Nephron (organoid): ENCODE measurements at regions not wholly inside any gene's neighbourhood (a gene's known extent, or its start where the extent isn't known, plus 50 kb on each side); places are given as distances from the start of the nearest gene placed in this dataset.
A peak's percentile ranks its signal among the peaks of the same experiment; 100 is the strongest.

Experiments
- H3K27ac Mint-ChIP-seq, 3 experiments: 2 replicates each; pipeline ENCODE4 v1.8.0; 2020; ENCODE audit warnings: mixed read lengths in 3 of 3, mild to moderate bottlenecking in 2 of 3, moderate library complexity in 1 of 3
- H3K27me3 Mint-ChIP-seq: 2 replicates; pipeline ENCODE4 v1.8.0; 2021; ENCODE audit warnings: low read depth, mild to moderate bottlenecking, moderate library complexity, mixed read lengths
- H3K36me3 Mint-ChIP-seq: 2 replicates; pipeline ENCODE4 v1.8.0; 2020; ENCODE audit warnings: low read depth, mixed read lengths
- H3K4me1 Mint-ChIP-seq: 2 replicates; pipeline ENCODE4 v1.8.0; 2020; ENCODE audit warnings: mixed read lengths
- H3K4me3 Mint-ChIP-seq, 3 experiments: 2 replicates each; pipeline ENCODE4 v1.8.0; 2020; ENCODE audit warnings: mild to moderate bottlenecking in 3 of 3, mixed read lengths in 3 of 3, moderate library complexity in 2 of 3
- H3K9me3 Mint-ChIP-seq: 2 replicates; pipeline ENCODE4 v1.8.0; 2020; ENCODE audit warnings: mixed read lengths
- TF ChIP-seq, protein P1 (sequence below), 3 experiments: fragments of 200-600 bp; sonication (generic); IDR thresholded peaks; one replicate each; pipeline ENCODE4 v1.5.0; 2021; ENCODE audit warnings: antibody characterized with exemption in 3 of 3; ENCODE audit not compliant: unreplicated experiment in 3 of 3

DNA sequence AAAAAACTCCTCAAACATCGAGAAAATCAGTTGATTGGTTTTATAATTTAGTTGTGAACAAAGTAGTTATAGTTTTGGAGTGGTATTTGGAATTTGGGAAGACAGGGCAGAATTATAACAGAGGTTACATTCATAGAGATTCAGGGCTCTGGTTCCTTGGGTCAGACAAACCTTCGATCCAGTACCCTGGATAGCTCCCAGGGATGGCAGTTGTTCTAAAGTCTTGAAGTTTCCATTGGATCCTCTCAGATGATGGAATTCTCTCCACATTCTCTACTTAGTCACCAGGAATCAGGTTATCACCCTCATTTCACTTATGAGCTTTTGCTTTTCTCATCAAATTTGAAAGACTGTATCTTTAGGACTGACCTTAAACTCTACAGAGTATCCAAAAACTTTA, 285.1 kb downstream of the CENPW start:
- TF ChIP-seq, protein P1, sequence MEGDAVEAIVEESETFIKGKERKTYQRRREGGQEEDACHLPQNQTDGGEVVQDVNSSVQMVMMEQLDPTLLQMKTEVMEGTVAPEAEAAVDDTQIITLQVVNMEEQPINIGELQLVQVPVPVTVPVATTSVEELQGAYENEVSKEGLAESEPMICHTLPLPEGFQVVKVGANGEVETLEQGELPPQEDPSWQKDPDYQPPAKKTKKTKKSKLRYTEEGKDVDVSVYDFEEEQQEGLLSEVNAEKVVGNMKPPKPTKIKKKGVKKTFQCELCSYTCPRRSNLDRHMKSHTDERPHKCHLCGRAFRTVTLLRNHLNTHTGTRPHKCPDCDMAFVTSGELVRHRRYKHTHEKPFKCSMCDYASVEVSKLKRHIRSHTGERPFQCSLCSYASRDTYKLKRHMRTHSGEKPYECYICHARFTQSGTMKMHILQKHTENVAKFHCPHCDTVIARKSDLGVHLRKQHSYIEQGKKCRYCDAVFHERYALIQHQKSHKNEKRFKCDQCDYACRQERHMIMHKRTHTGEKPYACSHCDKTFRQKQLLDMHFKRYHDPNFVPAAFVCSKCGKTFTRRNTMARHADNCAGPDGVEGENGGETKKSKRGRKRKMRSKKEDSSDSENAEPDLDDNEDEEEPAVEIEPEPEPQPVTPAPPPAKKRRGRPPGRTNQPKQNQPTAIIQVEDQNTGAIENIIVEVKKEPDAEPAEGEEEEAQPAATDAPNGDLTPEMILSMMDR (IDR thresholded peaks at IDR 0.05; ENCODE audit: unreplicated experiment in 3 of 3) = no peak
- Mint-ChIP-seq H3K36me3 (peaks cover 3% of the 10 kb centered on the region), H3K27ac (no peak overlapping the region), H3K4me3 (no peak overlapping the region), H3K27me3 (peaks cover 4% of the 10 kb centered on the region), H3K9me3 (no peaks in the 10 kb centered on the region), H3K4me1 (peaks cover 6% of the 10 kb centered on the region)

DNA sequence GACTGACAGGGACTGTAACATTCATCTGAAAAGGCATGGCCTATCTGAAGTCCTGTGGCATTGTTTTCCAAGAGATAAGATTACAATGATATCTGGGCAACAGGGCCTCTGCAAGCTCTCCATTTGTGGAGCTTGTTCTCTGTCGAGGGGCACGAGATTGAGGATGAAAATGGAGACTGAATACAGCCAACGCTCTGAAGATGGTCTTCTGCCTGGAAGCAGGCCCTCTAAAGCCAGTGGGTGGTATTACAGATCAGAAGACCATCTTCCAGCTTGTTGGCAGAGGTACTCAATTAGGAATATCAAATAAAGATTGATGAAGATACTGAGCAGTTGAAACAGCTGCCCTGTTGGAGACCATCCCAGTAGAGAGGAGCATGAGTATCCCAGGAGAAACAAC, 288.2 kb downstream of the CENPW start:
- peaks cover 3% of the 10 kb centered on the region for H3K36me3 Mint-ChIP-seq
- TF ChIP-seq, protein P1 (IDR thresholded peaks at IDR 0.05; ENCODE audit: unreplicated experiment in 3 of 3) = no peak
- no peak overlapping the region for H3K4me3 Mint-ChIP-seq
- peak overlapping the region in 1 of 3 experiments; percentile 99 for H3K27ac Mint-ChIP-seq
- peaks cover 29% of the 10 kb centered on the region for H3K4me1 Mint-ChIP-seq
- no peaks in the 10 kb centered on the region for H3K9me3 Mint-ChIP-seq
- H3K27me3 Mint-ChIP-seq = peaks cover 4% of the 10 kb centered on the region

DNA sequence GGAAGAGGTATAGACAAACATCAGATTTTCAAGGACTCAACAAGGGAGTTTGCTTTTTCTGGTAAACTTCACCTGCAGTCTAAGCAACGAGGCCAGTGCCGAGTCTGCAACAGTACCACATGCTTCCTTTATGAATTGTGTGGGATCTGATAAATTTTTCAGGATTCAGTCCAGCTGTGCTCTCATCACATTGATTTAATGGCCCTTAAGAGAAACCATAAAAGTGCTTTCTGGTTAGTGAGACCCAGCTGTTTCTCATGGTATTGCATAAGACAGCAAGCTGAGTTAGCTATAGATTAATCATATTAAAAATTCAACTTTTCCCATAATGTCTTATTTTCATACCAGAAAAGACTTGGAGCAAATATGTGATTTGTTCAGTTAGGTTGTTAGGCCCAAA, 291.4 kb downstream of the CENPW start:
- H3K36me3 Mint-ChIP-seq = peaks cover 3% of the 10 kb centered on the region
- peak overlapping the region; percentile 2 to 26 (median 3) for H3K4me3 Mint-ChIP-seq
- H3K9me3 Mint-ChIP-seq = no peaks in the 10 kb centered on the region
- no peaks in the 10 kb centered on the region for H3K27me3 Mint-ChIP-seq
- peaks cover 35% of the 10 kb centered on the region for H3K4me1 Mint-ChIP-seq
- peak overlapping the region; percentile 98 to 99 (median 99) for H3K27ac Mint-ChIP-seq
- TF ChIP-seq, protein P1 (IDR thresholded peaks at IDR 0.05; ENCODE audit: unreplicated experiment in 3 of 3) = no peak

DNA sequence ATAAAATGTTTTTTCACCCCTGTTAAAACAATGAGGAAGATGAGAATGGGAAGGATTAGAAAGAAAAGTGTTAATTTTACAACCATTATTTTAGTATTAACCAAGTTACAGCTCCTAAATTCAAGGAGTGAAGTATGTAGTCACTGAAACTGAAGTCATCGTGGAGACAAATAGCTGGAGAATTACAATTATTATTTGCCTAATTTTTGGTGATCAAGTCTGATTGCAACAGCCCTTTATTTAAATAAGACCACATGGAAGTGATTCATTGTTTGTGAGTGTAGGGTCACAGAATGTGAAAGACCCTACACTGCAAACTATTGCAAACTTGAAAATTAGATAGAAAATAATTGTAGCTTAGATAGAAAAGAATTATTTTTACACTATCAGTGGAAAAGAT, 292.4 kb downstream of the CENPW start:
- Mint-ChIP-seq H3K27me3 (no peaks in the 10 kb centered on the region), H3K4me1 (peaks cover 35% of the 10 kb centered on the region), H3K9me3 (no peaks in the 10 kb centered on the region), H3K27ac (peak overlapping the region; percentile 98 to 99 (median 99)), H3K36me3 (no peaks in the 10 kb centered on the region), H3K4me3 (peak overlapping the region in 1 of 3 experiments; percentile 4)
- TF ChIP-seq, protein P1 (IDR thresholded peaks at IDR 0.05; ENCODE audit: unreplicated experiment in 3 of 3) = no peak

DNA sequence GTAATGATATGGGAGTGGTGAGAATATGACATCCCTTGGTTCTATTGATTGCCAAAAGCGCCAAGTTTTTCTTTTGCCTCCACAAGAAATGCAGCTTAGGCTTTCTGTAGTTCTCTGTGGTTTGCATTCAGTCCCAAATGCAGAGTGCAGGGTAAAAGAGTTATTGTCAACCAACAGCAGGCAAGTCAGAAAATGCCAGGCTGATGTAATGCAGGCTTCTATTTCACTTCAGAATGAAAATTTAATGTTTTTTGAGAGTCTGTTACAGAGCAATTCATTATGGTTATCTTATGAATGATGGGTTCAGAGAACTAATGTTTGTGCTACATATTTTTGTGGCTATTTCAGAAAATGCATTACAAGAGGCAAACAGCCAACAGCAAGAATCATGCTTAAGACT, 293.5 kb downstream of the CENPW start:
- peak overlapping the region; percentile 79 to 85 (median 82) for H3K27ac Mint-ChIP-seq
- H3K36me3 Mint-ChIP-seq = no peaks in the 10 kb centered on the region
- H3K4me3 Mint-ChIP-seq = no peak overlapping the region
- TF ChIP-seq, protein P1 (IDR thresholded peaks at IDR 0.05; ENCODE audit: unreplicated experiment in 3 of 3) = no peak
- peaks cover 35% of the 10 kb centered on the region for H3K4me1 Mint-ChIP-seq
- H3K27me3 Mint-ChIP-seq = no peaks in the 10 kb centered on the region
- no peaks in the 10 kb centered on the region for H3K9me3 Mint-ChIP-seq

DNA sequence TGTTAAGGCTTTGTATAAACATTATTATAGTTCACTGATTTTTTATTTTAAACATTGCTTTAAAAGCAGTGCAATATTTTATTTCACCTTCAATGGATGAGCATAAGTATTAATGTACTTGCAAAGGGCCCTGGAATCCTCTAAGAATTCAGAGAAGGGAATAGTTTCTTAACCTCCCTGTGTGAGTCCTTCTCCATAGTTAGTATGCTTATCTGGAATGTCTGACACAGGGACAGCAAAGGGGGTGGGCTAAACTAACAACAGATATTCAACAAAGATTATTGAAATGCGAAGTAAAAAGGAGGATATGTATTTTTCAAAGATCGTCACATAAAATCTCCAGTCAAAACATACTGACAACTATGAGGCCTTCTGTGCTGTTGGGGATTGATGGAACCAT, 300.4 kb downstream of the CENPW start:
- Mint-ChIP-seq H3K4me1 (peaks cover 13% of the 10 kb centered on the region), H3K9me3 (peaks cover 8% of the 10 kb centered on the region), H3K27me3 (no peaks in the 10 kb centered on the region), H3K36me3 (no peaks in the 10 kb centered on the region), H3K27ac (peak overlapping the region in 2 of 3 experiments; percentile 44 to 59), H3K4me3 (no peak overlapping the region)
- TF ChIP-seq, protein P1 (IDR thresholded peaks at IDR 0.05; ENCODE audit: unreplicated experiment in 3 of 3) = no peak
